ENCODE measurements at regions not wholly inside any gene's neighbourhood (a gene's known extent, or its start where the extent isn't known, plus 50 kb on each side); places are given as distances from the start of the nearest gene placed in this dataset.

- no peak for TF ChIP-seq POLR2AphosphoS5 (IDR thresholded peaks at IDR 0.05; ENCODE audit: low read depth)
- TF ChIP-seq, protein P1, sequence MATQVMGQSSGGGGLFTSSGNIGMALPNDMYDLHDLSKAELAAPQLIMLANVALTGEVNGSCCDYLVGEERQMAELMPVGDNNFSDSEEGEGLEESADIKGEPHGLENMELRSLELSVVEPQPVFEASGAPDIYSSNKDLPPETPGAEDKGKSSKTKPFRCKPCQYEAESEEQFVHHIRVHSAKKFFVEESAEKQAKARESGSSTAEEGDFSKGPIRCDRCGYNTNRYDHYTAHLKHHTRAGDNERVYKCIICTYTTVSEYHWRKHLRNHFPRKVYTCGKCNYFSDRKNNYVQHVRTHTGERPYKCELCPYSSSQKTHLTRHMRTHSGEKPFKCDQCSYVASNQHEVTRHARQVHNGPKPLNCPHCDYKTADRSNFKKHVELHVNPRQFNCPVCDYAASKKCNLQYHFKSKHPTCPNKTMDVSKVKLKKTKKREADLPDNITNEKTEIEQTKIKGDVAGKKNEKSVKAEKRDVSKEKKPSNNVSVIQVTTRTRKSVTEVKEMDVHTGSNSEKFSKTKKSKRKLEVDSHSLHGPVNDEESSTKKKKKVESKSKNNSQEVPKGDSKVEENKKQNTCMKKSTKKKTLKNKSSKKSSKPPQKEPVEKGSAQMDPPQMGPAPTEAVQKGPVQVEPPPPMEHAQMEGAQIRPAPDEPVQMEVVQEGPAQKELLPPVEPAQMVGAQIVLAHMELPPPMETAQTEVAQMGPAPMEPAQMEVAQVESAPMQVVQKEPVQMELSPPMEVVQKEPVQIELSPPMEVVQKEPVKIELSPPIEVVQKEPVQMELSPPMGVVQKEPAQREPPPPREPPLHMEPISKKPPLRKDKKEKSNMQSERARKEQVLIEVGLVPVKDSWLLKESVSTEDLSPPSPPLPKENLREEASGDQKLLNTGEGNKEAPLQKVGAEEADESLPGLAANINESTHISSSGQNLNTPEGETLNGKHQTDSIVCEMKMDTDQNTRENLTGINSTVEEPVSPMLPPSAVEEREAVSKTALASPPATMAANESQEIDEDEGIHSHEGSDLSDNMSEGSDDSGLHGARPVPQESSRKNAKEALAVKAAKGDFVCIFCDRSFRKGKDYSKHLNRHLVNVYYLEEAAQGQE (IDR thresholded peaks at IDR 0.05; ENCODE audit: insufficient replicate concordance, low read depth) = no peak
- TF ChIP-seq CTCF (IDR thresholded peaks at IDR 0.05; ENCODE audit: insufficient read depth, low read length) = no peak
- TF ChIP-seq SPI1 (IDR thresholded peaks at IDR 0.05; ENCODE audit: borderline replicate concordance, low read depth) = no peak
- no peak for TF ChIP-seq GABPA (IDR thresholded peaks at IDR 0.05; ENCODE audit: low read depth)
- Histone ChIP-seq H3K27me3 (ENCODE audit: insufficient read depth, poor library complexity, severe bottlenecking) (no peaks in the 10 kb centered on the region), H3K27ac (replicated peaks) (no peak overlapping the region), H3K4me3 (replicated peaks; ENCODE audit: insufficient read depth, low read length) (no peak overlapping the region)
- DNase-seq (ENCODE audit: low read depth in 1 of 2, low spot score in 1 of 2) = no peak
Measured at GRCh38 chr9:95808011-95808410, 67.5 kb upstream of the ERCC6L2 start.

DNA sequence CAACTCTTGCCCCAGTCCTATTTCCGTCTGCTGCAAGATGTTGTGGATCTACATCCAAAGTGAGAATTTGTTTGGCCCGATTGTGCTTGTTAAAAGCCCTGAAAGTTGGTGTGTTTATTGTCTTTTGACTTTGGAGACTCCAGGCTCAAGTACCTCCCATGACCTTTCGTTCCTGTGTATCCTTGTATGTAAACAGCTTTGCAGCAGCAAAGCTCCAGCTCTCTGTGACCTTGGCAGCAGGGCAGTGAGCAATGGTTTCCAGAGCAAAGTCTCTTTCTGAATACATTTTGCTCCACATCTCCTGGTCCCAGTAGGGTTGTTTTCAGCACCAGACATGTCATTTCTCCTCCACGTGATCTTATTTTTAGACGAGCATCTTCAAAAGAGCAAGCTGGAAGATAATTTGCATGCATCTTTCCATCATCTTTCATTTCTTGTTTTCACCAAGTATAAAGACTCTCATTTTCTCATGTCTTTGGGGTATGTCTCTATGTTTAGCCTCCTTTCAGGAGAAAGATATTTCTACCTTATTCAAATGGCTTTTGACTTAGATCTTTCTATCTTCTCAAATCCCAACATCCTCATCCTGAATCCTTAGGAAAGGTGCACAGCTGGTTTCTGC is 68.1 kb upstream of the ERCC6L2 start:
- TF ChIP-seq GABPA (IDR thresholded peaks at IDR 0.05; ENCODE audit: low read depth) = no peak
- TF ChIP-seq, protein P1 (IDR thresholded peaks at IDR 0.05; ENCODE audit: insufficient replicate concordance, low read depth) = no peak
- TF ChIP-seq POLR2AphosphoS5 (IDR thresholded peaks at IDR 0.05; ENCODE audit: low read depth) = no peak
- Histone ChIP-seq H3K4me3 (replicated peaks; ENCODE audit: insufficient read depth, low read length) (no peak overlapping the region), H3K27me3 (ENCODE audit: insufficient read depth, poor library complexity, severe bottlenecking) (no peaks in the 10 kb centered on the region), H3K27ac (replicated peaks) (no peak overlapping the region)
- DNase-seq (ENCODE audit: low read depth in 1 of 2, low spot score in 1 of 2) = no peak

- TF ChIP-seq, protein P1 (IDR thresholded peaks at IDR 0.05; ENCODE audit: insufficient replicate concordance, low read depth) = no peak
- TF ChIP-seq CTCF (IDR thresholded peaks at IDR 0.05; ENCODE audit: insufficient read depth, low read length) (no peak), SPI1 (IDR thresholded peaks at IDR 0.05; ENCODE audit: borderline replicate concordance, low read depth) (no peak), POLR2AphosphoS5 (IDR thresholded peaks at IDR 0.05; ENCODE audit: low read depth) (no peak), GABPA (IDR thresholded peaks at IDR 0.05; ENCODE audit: low read depth) (no peak)
- H3K4me3 ChIP-seq (replicated peaks; ENCODE audit: insufficient read depth, low read length) = no peak overlapping the region
- H3K27me3 ChIP-seq (ENCODE audit: insufficient read depth, poor library complexity, severe bottlenecking) = peaks cover 2% of the 10 kb centered on the region
- no peak for DNase-seq (ENCODE audit: low read depth in 1 of 2, low spot score in 1 of 2)
- H3K27ac ChIP-seq (replicated peaks) = no peak overlapping the region
Measured at GRCh38 chr9:95803197-95803596, 72.3 kb upstream of the ERCC6L2 start.

Measured in HL-60 (cell line).